K562 (cell line): ENCODE measurements at regions not wholly inside any gene's neighbourhood (a gene's known extent, or its start where the extent isn't known, plus 50 kb on each side); places are given as distances from the start of the nearest gene placed in this dataset.

Experiments
- ZFP91 ChIP-seq: sonication (generic); formaldehyde crosslinking; IDR thresholded peaks from 2 replicates; pipeline ENCODE4 v1.8.0; 2022; ENCODE audit warnings: mild to moderate bottlenecking, missing genetic modification reagents
- ZNF212 ChIP-seq: fragments of 450-650 bp; formaldehyde crosslinking; IDR thresholded peaks from 2 replicates; pipeline ENCODE4 v1.4.0; 2020; ENCODE audit warnings: mild to moderate bottlenecking
- TF ChIP-seq, protein P1 (sequence below), 2 experiments: fragments of 450-650 bp; IDR thresholded peaks; 2 replicates each; pipeline ENCODE4 v1.6.1; 2016; ENCODE audit warnings: mild to moderate bottlenecking in 2 of 2, borderline replicate concordance in 1 of 2, low read depth in 1 of 2, moderate library complexity in 1 of 2
- TF ChIP-seq, protein P2 (sequence below), 2 experiments: IDR thresholded peaks in 1 of 2; conservative IDR thresholded peaks in 1 of 2; 2 replicates each; pipeline ENCODE4 v1.6.1; 2016; ENCODE audit warnings: low read depth in 2 of 2, mild to moderate bottlenecking in 1 of 2, missing compliant biosample characterization in 1 of 2, missing genetic modification characterization in 1 of 2, moderate library complexity in 1 of 2

- TF ChIP-seq, protein P1, sequence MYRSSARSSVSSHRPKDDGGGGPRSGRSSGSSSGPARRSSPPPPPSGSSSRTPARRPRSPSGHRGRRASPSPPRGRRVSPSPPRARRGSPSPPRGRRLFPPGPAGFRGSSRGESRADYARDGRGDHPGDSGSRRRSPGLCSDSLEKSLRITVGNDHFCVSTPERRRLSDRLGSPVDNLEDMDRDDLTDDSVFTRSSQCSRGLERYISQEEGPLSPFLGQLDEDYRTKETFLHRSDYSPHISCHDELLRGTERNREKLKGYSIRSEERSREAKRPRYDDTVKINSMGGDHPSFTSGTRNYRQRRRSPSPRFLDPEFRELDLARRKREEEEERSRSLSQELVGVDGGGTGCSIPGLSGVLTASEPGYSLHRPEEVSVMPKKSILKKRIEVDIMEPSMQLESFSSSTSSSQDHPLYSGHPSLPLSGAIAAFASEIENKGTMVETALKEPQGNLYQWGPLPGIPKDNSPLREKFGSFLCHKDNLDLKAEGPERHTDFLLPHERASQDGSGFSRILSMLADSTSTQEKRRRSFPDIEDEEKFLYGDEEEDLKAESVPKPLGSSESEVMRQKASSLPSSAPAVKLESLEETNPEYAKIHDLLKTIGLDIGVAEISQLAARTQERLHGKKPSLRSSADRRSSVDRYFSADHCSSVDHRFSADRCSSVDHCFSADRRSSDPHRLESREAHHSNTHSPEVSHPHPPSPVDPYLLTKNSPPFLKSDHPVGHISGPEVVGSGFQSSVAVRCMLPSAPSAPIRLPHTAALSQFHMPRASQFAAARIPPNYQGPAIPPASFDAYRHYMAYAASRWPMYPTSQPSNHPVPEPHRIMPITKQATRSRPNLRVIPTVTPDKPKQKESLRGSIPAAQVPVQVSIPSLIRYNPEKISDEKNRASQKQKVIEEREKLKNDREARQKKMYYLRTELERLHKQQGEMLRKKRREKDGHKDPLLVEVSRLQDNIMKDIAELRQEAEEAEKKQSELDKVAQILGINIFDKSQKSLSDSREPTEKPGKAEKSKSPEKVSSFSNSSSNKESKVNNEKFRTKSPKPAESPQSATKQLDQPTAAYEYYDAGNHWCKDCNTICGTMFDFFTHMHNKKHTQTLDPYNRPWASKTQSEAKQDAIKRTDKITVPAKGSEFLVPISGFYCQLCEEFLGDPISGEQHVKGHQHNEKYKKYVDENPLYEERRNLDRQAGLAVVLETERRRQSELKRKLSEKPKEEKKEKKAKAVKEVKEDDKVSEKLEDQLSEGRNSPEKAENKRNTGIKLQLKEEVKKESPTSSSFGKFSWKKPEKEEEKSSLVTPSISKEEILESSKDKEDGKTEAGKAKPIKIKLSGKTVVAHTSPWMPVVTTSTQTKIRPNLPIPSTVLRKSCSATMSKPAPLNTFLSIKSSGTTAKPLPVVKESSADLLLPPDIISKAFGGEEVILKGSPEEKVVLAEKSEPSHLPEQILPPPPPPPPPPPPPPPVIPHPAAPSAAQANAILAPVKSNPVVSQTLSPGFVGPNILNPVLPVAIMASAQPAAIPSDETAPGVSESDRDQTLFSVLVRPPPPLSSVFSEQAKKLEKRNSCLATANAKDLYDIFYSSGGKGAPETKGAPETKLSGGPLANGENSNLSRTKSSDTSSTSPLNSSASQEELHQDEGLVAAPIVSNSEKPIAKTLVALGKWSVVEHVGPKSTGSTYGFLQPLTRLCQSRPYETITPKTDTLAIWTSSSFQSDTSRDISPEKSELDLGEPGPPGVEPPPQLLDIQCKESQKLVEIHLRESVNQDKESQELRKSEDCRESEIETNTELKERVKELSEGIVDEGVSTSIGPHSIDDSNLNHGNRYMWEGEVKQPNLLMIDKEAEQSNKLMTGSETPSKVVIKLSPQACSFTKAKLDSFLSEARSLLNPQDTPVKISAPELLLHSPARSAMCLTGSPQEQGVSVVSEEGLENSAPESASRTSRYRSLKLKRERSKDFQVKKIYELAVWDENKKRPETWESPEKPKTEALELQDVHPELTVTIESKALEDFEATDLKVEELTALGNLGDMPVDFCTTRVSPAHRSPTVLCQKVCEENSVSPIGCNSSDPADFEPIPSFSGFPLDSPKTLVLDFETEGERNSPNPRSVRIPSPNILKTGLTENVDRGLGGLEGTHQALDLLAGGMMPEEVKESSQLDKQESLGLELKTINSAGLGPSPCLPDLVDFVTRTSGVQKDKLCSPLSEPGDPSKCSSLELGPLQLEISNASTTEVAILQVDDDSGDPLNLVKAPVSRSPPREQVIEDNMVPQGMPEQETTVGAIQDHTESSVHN (IDR thresholded peaks at IDR 0.05; ENCODE audit: borderline replicate concordance in 1 of 2, low read depth in 1 of 2), result no peak
- no peak for TF ChIP-seq ZNF212
- TF ChIP-seq ZFP91 (CRISPR knock-in tag), result no peak
- TF ChIP-seq, protein P2, sequence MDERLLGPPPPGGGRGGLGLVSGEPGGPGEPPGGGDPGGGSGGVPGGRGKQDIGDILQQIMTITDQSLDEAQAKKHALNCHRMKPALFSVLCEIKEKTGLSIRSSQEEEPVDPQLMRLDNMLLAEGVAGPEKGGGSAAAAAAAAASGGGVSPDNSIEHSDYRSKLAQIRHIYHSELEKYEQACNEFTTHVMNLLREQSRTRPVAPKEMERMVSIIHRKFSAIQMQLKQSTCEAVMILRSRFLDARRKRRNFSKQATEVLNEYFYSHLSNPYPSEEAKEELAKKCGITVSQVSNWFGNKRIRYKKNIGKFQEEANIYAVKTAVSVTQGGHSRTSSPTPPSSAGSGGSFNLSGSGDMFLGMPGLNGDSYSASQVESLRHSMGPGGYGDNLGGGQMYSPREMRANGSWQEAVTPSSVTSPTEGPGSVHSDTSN (CRISPR knock-in tag; IDR thresholded peaks at IDR 0.05; ENCODE audit: low read depth), result no peak
- TF ChIP-seq, protein P2 (tag; conservative IDR thresholded peaks at IDR 0.05; ENCODE audit: low read depth), result no peak
Measured at GRCh38 chr7:96501318-96501717, 179.4 kb upstream of the SLC25A13 start (continued).
